SKM-1 (cell line): ENCODE measurements at regions not wholly inside any gene's neighbourhood (a gene's known extent, or its start where the extent isn't known, plus 50 kb on each side); places are given as distances from the start of the nearest gene placed in this dataset.

Experiments used
- DNase-seq: peaks from one replicate; lab custom pipeline; 2025; ENCODE audit not compliant: unreplicated experiment; lab: John Stamatoyannopoulos, UW

GRCh38 chr9:126125177-126125576 lies 201.5 kb upstream of the MVB12B start:
- no peak for DNase-seq

GRCh38 chr9:126125577-126125976 lies 201.1 kb upstream of the MVB12B start:
- no peak for DNase-seq

- DNase-seq: no peak
Measured at GRCh38 chr9:126125992-126126409, 200.6 kb upstream of the MVB12B start.

GRCh38 chr9:126126807-126127206 lies 199.8 kb upstream of the MVB12B start:
- no peak for DNase-seq

- no peak for DNase-seq
Measured at GRCh38 chr9:126127591-126127990, 199.0 kb upstream of the MVB12B start.

GRCh38 chr9:126128494-126129142 lies 198.0 kb upstream of the MVB12B start:
- no peak for DNase-seq

GRCh38 chr9:126131066-126132010 lies 195.3 kb upstream of the MVB12B start:
- no peak for DNase-seq

GRCh38 chr9:126132746-126133145 lies 193.9 kb upstream of the MVB12B start:
- no peak for DNase-seq

- DNase-seq: no peak
Measured at GRCh38 chr9:126144196-126144595, 182.4 kb upstream of the MVB12B start.

GRCh38 chr9:126144603-126145456 lies 181.8 kb upstream of the MVB12B start:
- DNase-seq: no peak

- DNase-seq: no peak
Measured at GRCh38 chr9:126145887-126146253, 180.8 kb upstream of the MVB12B start.

- DNase-seq: no peak
Measured at GRCh38 chr9:126146254-126147145, 180.1 kb upstream of the MVB12B start.

- DNase-seq: no peak
Measured at GRCh38 chr9:126147186-126147935, 179.3 kb upstream of the MVB12B start.

- no peak for DNase-seq
Measured at GRCh38 chr9:126147936-126148870, 178.4 kb upstream of the MVB12B start.

- DNase-seq: no peak
Measured at GRCh38 chr9:126148994-126149393, 177.6 kb upstream of the MVB12B start.

GRCh38 chr9:126149661-126150060 lies 177.0 kb upstream of the MVB12B start:
- no peak for DNase-seq

GRCh38 chr9:126150411-126151030 lies 176.1 kb upstream of the MVB12B start:
- DNase-seq: no peak

- DNase-seq: no peak
Measured at GRCh38 chr9:126151031-126151685, 175.5 kb upstream of the MVB12B start.
